A673 (cell line): ENCODE measurements at regions not wholly inside any gene's neighbourhood (a gene's known extent, or its start where the extent isn't known, plus 50 kb on each side); places are given as distances from the start of the nearest gene placed in this dataset.

Experiments
- BruUV-seq: library from RNA; stranded (reverse); fragments of 400-500 nt; replicated peaks from 2 replicates; lab custom pipeline; 2021; lab: Mats Ljungman, UMichigan
- CTCF ChIA-PET: fragments of 300-600 bp; sonication (Branson Sonifier 250); formaldehyde crosslinking; loops from one replicate; lab custom pipeline; 2022; ENCODE audit warnings: antibody characterized with exemption; lab: Charles Lee
- POLR2A ChIA-PET: fragments of 300-600 bp; sonication (Branson Sonifier 250); formaldehyde crosslinking; loops from one replicate; lab custom pipeline; 2022; ENCODE audit warnings: antibody characterized with exemption; ENCODE audit not compliant: low non-redundant PET; lab: Charles Lee
- DNase-seq: peaks from one replicate; pipeline ENCODE4 v3.0.0-alpha.2; 2015; ENCODE audit warnings: low spot score
- H3K27ac ChIP-seq: fragments of 200-600 bp; sonication (generic); 2 replicates; pipeline ENCODE4 v1.5.1; 2016; ENCODE audit warnings: mixed run types, low read depth, mild to moderate bottlenecking, mixed read lengths, antibody characterized with exemption, low read length; ENCODE audit not compliant: poor library complexity, severe bottlenecking
- H3K27me3 ChIP-seq: fragments of 200-600 bp; sonication (generic); replicated peaks from 2 replicates; pipeline ENCODE4 v1.6.1; 2017; ENCODE audit warnings: mixed run types, low read depth, mild to moderate bottlenecking, mixed read lengths, antibody characterized with exemption, low read length; ENCODE audit not compliant: insufficient read depth, poor library complexity
- H3K36me3 ChIP-seq: fragments of 200-600 bp; sonication (generic); 2 replicates; pipeline ENCODE4 v1.6.1; 2016; ENCODE audit warnings: mixed run types, mild to moderate bottlenecking, mixed read lengths, antibody characterized with exemption, low read length; ENCODE audit not compliant: insufficient read depth, poor library complexity, severe bottlenecking
- H3K4me1 ChIP-seq: fragments of 200-600 bp; sonication (generic); 2 replicates; pipeline ENCODE4 v1.6.1; 2017; ENCODE audit warnings: mixed run types, mild to moderate bottlenecking, mixed read lengths, antibody characterized with exemption, low read length; ENCODE audit not compliant: insufficient read depth, poor library complexity, severe bottlenecking
- H3K4me3 ChIP-seq: fragments of 200-600 bp; sonication (generic); 2 replicates; pipeline ENCODE4 v1.5.1; 2016; ENCODE audit warnings: low read depth, mixed run types, mild to moderate bottlenecking, mixed read lengths, low read length; ENCODE audit not compliant: poor library complexity, severe bottlenecking
- H3K9me3 ChIP-seq: fragments of 200-600 bp; sonication (generic); 2 replicates; pipeline ENCODE4 v1.6.1; 2016; ENCODE audit warnings: mixed run types, low read depth, mild to moderate bottlenecking, mixed read lengths, antibody characterized with exemption, low read length; ENCODE audit not compliant: poor library complexity, severe bottlenecking
- EZH2 ChIP-seq: fragments of 200-600 bp; sonication (generic); IDR thresholded peaks from 2 replicates; pipeline ENCODE4 v1.6.1; 2017; ENCODE audit warnings: borderline replicate concordance, low read depth, mild to moderate bottlenecking, mixed read lengths, antibody characterized with exemption, low read length; ENCODE audit not compliant: poor library complexity, severe bottlenecking
- intact Hi-C: fragments of 100-400 bp; cut with micrococcal nuclease; formaldehyde crosslinking; loops from one replicate; pipeline ENCODE4 v1.10.0; 2022; ENCODE audit not compliant: unreplicated experiment
- TF ChIP-seq, protein P1 (sequence below): fragments of 300-800, 200-600 bp; sonication (generic); conservative IDR thresholded peaks from 2 replicates; pipeline ENCODE4 v1.5.1; 2017; ENCODE audit warnings: low read depth, mild to moderate bottlenecking, antibody characterized with exemption, low read length, moderate library complexity, mixed read lengths

- Histone ChIP-seq H3K27me3 (no peaks in the 10 kb centered on the region), H3K27ac (no peak overlapping the region), H3K9me3 (no peaks in the 10 kb centered on the region), H3K36me3 (no peaks in the 10 kb centered on the region), H3K4me3 (no peak overlapping the region), H3K4me1 (no peaks in the 10 kb centered on the region)
- BruUV-seq = no TSS peak
- no peak for DNase-seq
- CTCF ChIA-PET = no interaction called here
- TF ChIP-seq EZH2 = no peak
- TF ChIP-seq, protein P1, sequence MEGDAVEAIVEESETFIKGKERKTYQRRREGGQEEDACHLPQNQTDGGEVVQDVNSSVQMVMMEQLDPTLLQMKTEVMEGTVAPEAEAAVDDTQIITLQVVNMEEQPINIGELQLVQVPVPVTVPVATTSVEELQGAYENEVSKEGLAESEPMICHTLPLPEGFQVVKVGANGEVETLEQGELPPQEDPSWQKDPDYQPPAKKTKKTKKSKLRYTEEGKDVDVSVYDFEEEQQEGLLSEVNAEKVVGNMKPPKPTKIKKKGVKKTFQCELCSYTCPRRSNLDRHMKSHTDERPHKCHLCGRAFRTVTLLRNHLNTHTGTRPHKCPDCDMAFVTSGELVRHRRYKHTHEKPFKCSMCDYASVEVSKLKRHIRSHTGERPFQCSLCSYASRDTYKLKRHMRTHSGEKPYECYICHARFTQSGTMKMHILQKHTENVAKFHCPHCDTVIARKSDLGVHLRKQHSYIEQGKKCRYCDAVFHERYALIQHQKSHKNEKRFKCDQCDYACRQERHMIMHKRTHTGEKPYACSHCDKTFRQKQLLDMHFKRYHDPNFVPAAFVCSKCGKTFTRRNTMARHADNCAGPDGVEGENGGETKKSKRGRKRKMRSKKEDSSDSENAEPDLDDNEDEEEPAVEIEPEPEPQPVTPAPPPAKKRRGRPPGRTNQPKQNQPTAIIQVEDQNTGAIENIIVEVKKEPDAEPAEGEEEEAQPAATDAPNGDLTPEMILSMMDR = no peak
- POLR2A ChIA-PET = no interaction called here
- intact Hi-C loops = no loop called here
Observed at GRCh38 chrX:9302381-9302780, 162.5 kb upstream of the TBL1X start.

DNA sequence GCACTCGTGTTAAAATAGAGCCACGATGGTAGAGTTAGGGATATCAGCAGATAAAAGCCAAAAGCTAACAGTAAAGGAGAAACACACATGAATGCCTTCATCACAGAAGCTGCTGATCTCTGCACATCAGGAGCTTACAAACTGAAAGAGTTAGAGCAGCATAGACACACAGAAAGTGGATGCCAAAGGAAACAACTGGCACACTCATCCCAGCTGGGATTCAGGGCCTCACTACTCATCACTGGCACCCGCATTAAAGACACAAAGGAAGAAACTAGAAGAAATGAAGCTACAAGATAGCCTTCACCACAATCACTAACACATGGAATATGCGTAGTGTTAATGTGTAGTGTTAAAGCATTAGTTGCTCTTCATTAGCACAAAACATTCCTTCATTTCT is 156.4 kb upstream of the TBL1X start:
- no TSS peak for BruUV-seq

DNA sequence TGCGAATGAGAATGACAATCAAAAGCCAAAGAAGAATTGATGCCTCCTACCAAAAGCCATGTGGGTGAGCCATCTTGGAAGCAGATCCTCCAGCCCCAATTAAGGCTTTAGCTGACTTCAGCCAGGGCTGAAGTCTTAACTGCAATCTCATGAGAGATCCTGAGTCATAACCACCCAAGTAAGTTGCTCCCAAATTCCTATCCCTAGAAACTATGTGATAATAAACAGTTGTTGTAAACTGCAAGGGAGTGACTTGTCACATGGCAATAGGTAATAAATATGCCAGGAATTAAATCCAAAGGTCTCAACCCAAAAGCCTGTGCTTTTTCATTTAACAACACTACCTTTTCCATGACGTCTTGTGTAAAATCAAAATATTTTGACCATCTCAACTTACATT is 154.2 kb upstream of the TBL1X start:
- no peaks in the 10 kb centered on the region for H3K36me3 ChIP-seq
- BruUV-seq = no TSS peak
- DNase-seq = no peak
- CTCF ChIA-PET = no interaction called here
- POLR2A ChIA-PET = no interaction called here
- H3K4me3 ChIP-seq = no peak overlapping the region
- no peak for TF ChIP-seq EZH2
- TF ChIP-seq, protein P1 = no peak
- H3K4me1 ChIP-seq = no peaks in the 10 kb centered on the region
- intact Hi-C loops = loop anchor here (10.0 kb wide), 1 partner anchor 336 kb away; no protein-coding TSS in a partner anchor
- H3K27me3 ChIP-seq = no peaks in the 10 kb centered on the region
- H3K9me3 ChIP-seq = no peaks in the 10 kb centered on the region
- H3K27ac ChIP-seq = no peak overlapping the region

More for the DNA sequence above, 156.4 kb upstream of the TBL1X start:
- H3K27ac ChIP-seq = no peak overlapping the region
- intact Hi-C loops = no loop called here
- H3K9me3 ChIP-seq = no peaks in the 10 kb centered on the region
- H3K27me3 ChIP-seq = no peaks in the 10 kb centered on the region
- no peak for DNase-seq
- H3K36me3 ChIP-seq = no peaks in the 10 kb centered on the region
- CTCF ChIA-PET = interaction anchor here (0.7 kb wide), 1 partner anchor 157 kb away, joined by 7 read pairs; no protein-coding TSS in a partner anchor
- TF ChIP-seq, protein P1 = no peak
- TF ChIP-seq EZH2 = no peak
- H3K4me1 ChIP-seq = no peaks in the 10 kb centered on the region
- H3K4me3 ChIP-seq = no peak overlapping the region
- POLR2A ChIA-PET = no interaction called here
